ENCODE measurements at regions not wholly inside any gene's neighbourhood (a gene's known extent, or its start where the extent isn't known, plus 50 kb on each side); places are given as distances from the start of the nearest gene placed in this dataset.

DNA sequence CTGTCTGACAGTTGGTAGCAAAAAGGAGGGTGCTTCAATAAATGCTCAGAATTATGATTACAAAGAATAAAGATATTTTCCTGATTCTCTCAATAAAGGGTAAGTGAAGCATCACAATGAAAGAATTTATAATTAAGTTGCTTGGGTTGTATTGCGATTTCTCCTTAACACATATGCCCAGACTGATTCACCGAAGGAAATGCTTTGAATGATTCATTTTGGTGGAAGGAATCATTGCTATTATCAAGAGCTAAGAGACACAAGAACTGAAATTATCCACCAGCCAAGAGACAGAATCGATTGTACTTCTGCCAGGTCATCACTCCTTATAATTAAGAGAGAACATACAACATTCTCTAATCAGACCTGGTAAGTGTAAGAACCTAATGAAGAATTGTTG, 301.4 kb downstream of the NR4A2 start:
- TF ChIP-seq, protein P1, sequence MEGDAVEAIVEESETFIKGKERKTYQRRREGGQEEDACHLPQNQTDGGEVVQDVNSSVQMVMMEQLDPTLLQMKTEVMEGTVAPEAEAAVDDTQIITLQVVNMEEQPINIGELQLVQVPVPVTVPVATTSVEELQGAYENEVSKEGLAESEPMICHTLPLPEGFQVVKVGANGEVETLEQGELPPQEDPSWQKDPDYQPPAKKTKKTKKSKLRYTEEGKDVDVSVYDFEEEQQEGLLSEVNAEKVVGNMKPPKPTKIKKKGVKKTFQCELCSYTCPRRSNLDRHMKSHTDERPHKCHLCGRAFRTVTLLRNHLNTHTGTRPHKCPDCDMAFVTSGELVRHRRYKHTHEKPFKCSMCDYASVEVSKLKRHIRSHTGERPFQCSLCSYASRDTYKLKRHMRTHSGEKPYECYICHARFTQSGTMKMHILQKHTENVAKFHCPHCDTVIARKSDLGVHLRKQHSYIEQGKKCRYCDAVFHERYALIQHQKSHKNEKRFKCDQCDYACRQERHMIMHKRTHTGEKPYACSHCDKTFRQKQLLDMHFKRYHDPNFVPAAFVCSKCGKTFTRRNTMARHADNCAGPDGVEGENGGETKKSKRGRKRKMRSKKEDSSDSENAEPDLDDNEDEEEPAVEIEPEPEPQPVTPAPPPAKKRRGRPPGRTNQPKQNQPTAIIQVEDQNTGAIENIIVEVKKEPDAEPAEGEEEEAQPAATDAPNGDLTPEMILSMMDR (tag by site-specific recombination; IDR thresholded peaks at IDR 0.05), result no peak
- TF ChIP-seq ZNF777 (tag by site-specific recombination; IDR thresholded peaks at IDR 0.05; ENCODE audit: borderline replicate concordance) (no peak), ZNF354C (tag by site-specific recombination; IDR thresholded peaks at IDR 0.05; ENCODE audit: borderline replicate concordance, low read depth) (no peak), MZF1 (tag by site-specific recombination; IDR thresholded peaks at IDR 0.05; ENCODE audit: borderline replicate concordance) (no peak), ZNF18 (tag by site-specific recombination; IDR thresholded peaks at IDR 0.05) (no peak), OSR2 (tag by site-specific recombination; IDR thresholded peaks at IDR 0.05) (no peak), ZNF580 (tag by site-specific recombination; IDR thresholded peaks at IDR 0.05) (no peak), KLF9 (tag by site-specific recombination; IDR thresholded peaks at IDR 0.05; ENCODE audit: low read depth) (no peak), ZFP3 (tag by site-specific recombination; IDR thresholded peaks at IDR 0.05; ENCODE audit: low read depth) (no peak)
- TF ChIP-seq, protein P2, sequence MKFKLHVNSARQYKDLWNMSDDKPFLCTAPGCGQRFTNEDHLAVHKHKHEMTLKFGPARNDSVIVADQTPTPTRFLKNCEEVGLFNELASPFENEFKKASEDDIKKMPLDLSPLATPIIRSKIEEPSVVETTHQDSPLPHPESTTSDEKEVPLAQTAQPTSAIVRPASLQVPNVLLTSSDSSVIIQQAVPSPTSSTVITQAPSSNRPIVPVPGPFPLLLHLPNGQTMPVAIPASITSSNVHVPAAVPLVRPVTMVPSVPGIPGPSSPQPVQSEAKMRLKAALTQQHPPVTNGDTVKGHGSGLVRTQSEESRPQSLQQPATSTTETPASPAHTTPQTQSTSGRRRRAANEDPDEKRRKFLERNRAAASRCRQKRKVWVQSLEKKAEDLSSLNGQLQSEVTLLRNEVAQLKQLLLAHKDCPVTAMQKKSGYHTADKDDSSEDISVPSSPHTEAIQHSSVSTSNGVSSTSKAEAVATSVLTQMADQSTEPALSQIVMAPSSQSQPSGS (tag by site-specific recombination; IDR thresholded peaks at IDR 0.05; ENCODE audit: low read depth), result no peak
- TF ChIP-seq, protein P3, sequence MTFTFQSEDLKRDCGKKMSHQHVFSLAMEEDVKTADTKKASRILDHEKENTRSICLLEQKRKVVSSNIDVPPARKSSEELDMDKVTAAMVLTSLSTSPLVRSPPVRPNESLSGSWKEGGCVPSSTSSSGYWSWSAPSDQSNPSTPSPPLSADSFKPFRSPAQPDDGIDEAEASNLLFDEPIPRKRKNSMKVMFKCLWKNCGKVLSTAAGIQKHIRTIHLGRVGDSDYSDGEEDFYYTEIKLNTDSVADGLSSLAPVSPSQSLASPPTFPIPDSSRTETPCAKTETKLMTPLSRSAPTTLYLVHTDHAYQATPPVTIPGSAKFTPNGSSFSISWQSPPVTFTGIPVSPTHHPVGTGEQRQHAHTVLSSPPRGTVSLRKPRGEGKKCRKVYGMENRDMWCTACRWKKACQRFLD (tag by site-specific recombination; IDR thresholded peaks at IDR 0.05), result no peak
- TF ChIP-seq, protein P4, sequence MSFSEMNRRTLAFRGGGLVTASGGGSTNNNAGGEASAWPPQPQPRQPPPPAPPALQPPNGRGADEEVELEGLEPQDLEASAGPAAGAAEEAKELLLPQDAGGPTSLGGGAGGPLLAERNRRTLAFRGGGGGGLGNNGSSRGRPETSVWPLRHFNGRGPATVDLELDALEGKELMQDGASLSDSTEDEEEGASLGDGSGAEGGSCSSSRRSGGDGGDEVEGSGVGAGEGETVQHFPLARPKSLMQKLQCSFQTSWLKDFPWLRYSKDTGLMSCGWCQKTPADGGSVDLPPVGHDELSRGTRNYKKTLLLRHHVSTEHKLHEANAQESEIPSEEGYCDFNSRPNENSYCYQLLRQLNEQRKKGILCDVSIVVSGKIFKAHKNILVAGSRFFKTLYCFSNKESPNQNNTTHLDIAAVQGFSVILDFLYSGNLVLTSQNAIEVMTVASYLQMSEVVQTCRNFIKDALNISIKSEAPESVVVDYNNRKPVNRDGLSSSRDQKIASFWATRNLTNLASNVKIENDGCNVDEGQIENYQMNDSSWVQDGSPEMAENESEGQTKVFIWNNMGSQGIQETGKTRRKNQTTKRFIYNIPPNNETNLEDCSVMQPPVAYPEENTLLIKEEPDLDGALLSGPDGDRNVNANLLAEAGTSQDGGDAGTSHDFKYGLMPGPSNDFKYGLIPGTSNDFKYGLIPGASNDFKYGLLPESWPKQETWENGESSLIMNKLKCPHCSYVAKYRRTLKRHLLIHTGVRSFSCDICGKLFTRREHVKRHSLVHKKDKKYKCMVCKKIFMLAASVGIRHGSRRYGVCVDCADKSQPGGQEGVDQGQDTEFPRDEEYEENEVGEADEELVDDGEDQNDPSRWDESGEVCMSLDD (tag by site-specific recombination; IDR thresholded peaks at IDR 0.05), result no peak
